ENCODE measurements at regions not wholly inside any gene's neighbourhood (a gene's known extent, or its start where the extent isn't known, plus 50 kb on each side); places are given as distances from the start of the nearest gene placed in this dataset.

DNA sequence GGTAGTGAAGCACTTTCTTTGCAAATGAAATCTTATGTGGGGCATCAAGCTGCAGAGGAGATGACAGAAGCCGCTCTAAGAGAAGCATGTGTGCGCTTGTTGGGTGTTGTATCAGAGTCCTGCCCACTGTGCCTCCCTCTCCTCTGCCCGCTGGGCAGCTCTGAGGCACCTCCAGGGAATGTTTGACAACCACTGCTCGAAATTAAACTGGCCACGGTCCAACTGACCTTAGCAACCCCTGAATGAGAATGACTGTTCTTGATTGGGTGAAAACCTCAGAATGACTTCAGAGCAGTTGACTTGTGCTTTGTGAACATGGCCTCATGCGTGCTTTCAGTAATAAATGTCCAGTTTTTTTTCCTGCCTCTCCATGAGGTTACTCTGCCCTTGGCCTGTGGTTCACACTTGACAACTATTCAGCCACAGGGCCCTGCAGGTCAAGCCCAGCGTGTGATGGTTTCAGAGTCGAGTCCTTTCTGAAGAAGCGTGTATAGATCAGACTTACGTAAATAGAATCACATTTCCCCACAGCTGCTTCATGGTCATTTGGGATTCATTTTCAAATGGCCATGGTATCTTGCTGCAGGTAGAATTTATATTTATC is 94.9 kb downstream of the SLC4A3 start:
- H3K4me1 ChIP-seq, result no peaks in the 10 kb centered on the region
- DNase-seq, result no peak
- H3K9me3 ChIP-seq, result no peaks in the 10 kb centered on the region
- H3K27me3 ChIP-seq, result no peaks in the 10 kb centered on the region
- H3K27ac ChIP-seq, result no peak overlapping the region
- intact Hi-C loops (cut with DNase I), result no loop called here
- H3K36me3 ChIP-seq, result no peaks in the 10 kb centered on the region
- no peak overlapping the region for H3K4me3 ChIP-seq
- TF ChIP-seq, protein P1, sequence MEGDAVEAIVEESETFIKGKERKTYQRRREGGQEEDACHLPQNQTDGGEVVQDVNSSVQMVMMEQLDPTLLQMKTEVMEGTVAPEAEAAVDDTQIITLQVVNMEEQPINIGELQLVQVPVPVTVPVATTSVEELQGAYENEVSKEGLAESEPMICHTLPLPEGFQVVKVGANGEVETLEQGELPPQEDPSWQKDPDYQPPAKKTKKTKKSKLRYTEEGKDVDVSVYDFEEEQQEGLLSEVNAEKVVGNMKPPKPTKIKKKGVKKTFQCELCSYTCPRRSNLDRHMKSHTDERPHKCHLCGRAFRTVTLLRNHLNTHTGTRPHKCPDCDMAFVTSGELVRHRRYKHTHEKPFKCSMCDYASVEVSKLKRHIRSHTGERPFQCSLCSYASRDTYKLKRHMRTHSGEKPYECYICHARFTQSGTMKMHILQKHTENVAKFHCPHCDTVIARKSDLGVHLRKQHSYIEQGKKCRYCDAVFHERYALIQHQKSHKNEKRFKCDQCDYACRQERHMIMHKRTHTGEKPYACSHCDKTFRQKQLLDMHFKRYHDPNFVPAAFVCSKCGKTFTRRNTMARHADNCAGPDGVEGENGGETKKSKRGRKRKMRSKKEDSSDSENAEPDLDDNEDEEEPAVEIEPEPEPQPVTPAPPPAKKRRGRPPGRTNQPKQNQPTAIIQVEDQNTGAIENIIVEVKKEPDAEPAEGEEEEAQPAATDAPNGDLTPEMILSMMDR (IDR thresholded peaks at IDR 0.05), result no peak
- no peak for ATAC-seq

DNA sequence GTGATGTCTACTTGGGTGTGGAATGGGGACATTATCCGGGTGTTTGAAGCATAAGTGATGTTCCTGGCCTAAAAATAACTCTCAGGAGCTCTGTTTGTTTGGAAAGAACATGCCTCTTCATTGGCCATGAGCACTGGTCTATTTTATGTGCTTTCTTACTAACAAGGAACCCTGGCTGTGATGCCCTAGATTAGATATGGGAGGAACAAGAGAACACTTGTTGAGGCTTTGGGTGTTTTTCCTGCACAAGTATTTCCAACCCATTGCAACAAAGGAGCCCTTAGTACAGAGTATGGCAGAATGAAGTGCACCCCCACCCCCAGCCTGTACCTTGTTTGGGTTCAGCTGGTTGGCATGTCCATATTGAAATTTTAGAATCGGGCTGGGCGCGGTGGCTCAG is 95.9 kb downstream of the SLC4A3 start:
- DNase-seq (no peak), ATAC-seq (no peak)
- H3K27me3 ChIP-seq, result no peaks in the 10 kb centered on the region
- TF ChIP-seq, protein P1 (IDR thresholded peaks at IDR 0.05), result no peak
- H3K27ac ChIP-seq, result no peak overlapping the region
- intact Hi-C loops (cut with DNase I), result no loop called here
- no peaks in the 10 kb centered on the region for H3K36me3 ChIP-seq
- no peaks in the 10 kb centered on the region for H3K4me1 ChIP-seq
- H3K4me3 ChIP-seq, result no peak overlapping the region
- H3K9me3 ChIP-seq, result no peaks in the 10 kb centered on the region

DNA sequence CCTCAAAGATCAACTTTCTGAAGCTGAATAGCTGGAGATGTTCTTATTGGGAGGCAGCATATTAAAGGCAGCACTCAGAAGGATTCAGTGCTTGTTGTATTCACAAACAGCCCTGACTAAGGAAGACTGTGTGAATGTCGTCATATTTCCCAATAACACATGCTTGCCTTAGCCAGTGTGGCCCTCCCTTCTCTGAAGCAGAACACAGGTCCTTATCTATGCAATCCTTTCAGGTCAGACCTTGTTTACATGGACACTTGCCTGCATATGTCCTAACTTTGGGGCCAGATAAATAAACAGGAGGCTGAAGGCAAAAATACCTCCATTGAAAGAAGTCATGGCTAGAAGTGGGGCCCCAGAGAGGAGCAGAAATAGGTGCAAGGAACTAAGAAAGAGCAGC is 97.2 kb downstream of the SLC4A3 start:
- intact Hi-C loops (cut with DNase I), result no loop called here

DNA sequence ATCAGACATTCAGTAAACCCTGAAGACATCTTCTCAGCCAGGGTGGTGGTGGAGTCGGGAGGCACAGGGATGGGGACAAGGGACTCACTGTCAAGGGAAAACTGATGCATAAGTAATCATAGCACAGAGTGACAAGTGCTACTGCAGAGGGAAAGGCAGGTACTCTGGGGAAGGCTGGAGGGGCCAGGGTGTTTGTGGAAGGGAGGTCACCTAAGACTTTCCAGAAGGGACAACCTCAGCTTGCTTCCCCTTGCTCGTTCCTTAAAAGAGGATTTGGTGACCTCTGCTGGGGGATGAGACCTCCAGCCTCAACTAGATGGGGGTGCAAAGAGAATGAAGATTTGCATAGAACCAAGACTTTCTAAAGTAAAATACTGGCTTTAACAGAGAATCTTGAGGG is 99.5 kb downstream of the SLC4A3 start:
- DNase-seq (no peak), ATAC-seq (no peak)
- no peaks in the 10 kb centered on the region for H3K9me3 ChIP-seq
- H3K27me3 ChIP-seq, result no peaks in the 10 kb centered on the region
- no peaks in the 10 kb centered on the region for H3K36me3 ChIP-seq
- intact Hi-C loops (cut with DNase I), result no loop called here
- no peak overlapping the region for H3K27ac ChIP-seq
- no peak overlapping the region for H3K4me3 ChIP-seq
- TF ChIP-seq, protein P1 (IDR thresholded peaks at IDR 0.05), result no peak
- H3K4me1 ChIP-seq, result no peaks in the 10 kb centered on the region

More for the DNA sequence above, 97.2 kb downstream of the SLC4A3 start:
- H3K27me3 ChIP-seq, result no peaks in the 10 kb centered on the region
- H3K4me1 ChIP-seq, result no peaks in the 10 kb centered on the region
- peak; percentile 48 for ATAC-seq
- no peak overlapping the region for H3K4me3 ChIP-seq
- DNase-seq, result no peak
- no peaks in the 10 kb centered on the region for H3K36me3 ChIP-seq
- TF ChIP-seq, protein P1 (IDR thresholded peaks at IDR 0.05), result no peak
- no peak overlapping the region for H3K27ac ChIP-seq
- no peaks in the 10 kb centered on the region for H3K9me3 ChIP-seq

DNA sequence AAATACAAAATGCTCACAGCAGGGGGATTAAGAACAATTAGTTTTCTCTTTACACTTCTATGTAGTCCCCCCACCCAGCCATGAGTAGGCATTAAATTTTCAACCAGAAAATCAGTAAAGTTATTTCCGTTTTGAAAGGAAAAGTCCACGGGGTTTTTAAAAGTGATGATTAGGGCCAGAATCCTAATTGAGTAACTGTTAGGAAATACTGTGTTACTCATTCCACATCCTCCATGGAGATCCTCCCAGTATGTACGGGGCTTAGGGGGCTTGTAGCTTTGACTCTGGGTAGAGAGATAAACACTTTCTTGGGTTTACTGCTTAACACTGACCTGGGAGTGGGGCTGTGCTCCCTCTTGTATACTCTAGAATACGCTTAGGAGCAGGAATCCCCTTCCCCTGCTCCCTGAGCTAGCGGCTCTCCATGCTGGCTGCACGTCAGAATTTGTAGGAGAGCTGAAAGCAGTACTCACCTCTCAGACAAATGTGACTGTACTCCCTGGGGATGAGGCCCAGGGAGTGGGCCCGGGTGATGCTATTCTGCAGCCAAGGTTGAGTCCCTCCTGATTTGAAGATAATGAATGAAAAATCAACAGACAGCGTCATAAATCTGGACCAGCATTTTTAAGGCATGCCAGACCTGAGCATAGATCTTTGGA is 100.5 kb downstream of the SLC4A3 start:
- TF ChIP-seq, protein P1 (IDR thresholded peaks at IDR 0.05), result no peak
- Histone ChIP-seq H3K9me3 (no peaks in the 10 kb centered on the region), H3K4me1 (no peaks in the 10 kb centered on the region), H3K36me3 (no peaks in the 10 kb centered on the region), H3K27ac (no peak overlapping the region), H3K27me3 (peaks cover 4% of the 10 kb centered on the region), H3K4me3 (no peak overlapping the region)
- ATAC-seq (no peak), DNase-seq (no peak)
- intact Hi-C loops (cut with DNase I), result no loop called here

Data from upper lobe of right lung (tissue), 1 donor.